ENCODE measurements at regions not wholly inside any gene's neighbourhood (a gene's known extent, or its start where the extent isn't known, plus 50 kb on each side); places are given as distances from the start of the nearest gene placed in this dataset.

- TF ChIP-seq, protein P1, sequence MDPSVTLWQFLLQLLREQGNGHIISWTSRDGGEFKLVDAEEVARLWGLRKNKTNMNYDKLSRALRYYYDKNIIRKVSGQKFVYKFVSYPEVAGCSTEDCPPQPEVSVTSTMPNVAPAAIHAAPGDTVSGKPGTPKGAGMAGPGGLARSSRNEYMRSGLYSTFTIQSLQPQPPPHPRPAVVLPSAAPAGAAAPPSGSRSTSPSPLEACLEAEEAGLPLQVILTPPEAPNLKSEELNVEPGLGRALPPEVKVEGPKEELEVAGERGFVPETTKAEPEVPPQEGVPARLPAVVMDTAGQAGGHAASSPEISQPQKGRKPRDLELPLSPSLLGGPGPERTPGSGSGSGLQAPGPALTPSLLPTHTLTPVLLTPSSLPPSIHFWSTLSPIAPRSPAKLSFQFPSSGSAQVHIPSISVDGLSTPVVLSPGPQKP (IDR thresholded peaks at IDR 0.05; ENCODE audit: low read depth, low read length): no peak
- no peak for TF ChIP-seq POLR2A (IDR thresholded peaks at IDR 0.05; ENCODE audit: low read length)
- TF ChIP-seq, protein P2, sequence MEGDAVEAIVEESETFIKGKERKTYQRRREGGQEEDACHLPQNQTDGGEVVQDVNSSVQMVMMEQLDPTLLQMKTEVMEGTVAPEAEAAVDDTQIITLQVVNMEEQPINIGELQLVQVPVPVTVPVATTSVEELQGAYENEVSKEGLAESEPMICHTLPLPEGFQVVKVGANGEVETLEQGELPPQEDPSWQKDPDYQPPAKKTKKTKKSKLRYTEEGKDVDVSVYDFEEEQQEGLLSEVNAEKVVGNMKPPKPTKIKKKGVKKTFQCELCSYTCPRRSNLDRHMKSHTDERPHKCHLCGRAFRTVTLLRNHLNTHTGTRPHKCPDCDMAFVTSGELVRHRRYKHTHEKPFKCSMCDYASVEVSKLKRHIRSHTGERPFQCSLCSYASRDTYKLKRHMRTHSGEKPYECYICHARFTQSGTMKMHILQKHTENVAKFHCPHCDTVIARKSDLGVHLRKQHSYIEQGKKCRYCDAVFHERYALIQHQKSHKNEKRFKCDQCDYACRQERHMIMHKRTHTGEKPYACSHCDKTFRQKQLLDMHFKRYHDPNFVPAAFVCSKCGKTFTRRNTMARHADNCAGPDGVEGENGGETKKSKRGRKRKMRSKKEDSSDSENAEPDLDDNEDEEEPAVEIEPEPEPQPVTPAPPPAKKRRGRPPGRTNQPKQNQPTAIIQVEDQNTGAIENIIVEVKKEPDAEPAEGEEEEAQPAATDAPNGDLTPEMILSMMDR (IDR thresholded peaks at IDR 0.05): no peak
Measured at GRCh38 chr15:35142578-35142977, 57.5 kb upstream of the NANOGP8 start.
